Natural killer cell (primary cell): ENCODE measurements at regions not wholly inside any gene's neighbourhood (a gene's known extent, or its start where the extent isn't known, plus 50 kb on each side); places are given as distances from the start of the nearest gene placed in this dataset.

ENCODE experiments used
- ATAC-seq, 3 donors: fragments of 150-1000 bp in 2 of 3; fragments of 200-7000 bp in 1 of 3; cut with Tn5 transposase; 1 replicate in 1 of 3; 2 replicates in 2 of 3; pipeline ENCODE4 v1.10.0; 2021; ENCODE audit warnings: mild to moderate bottlenecking in 2 of 3, moderate library complexity in 2 of 3
- DNase-seq, 2 donors: peaks; one replicate each; pipeline versions ENCODE4 v3.0.0 to v3.0.0-alpha.2; 2013 to 2021; ENCODE audit warnings: mixed read lengths in 1 of 2
- H3K27ac ChIP-seq: one replicate; pipeline ENCODE4 v1.5.1; 2013; ENCODE audit warnings: mild to moderate bottlenecking, low read length
- H3K27me3 ChIP-seq: one replicate; pipeline ENCODE4 v1.6.1; 2013; ENCODE audit warnings: low read length; ENCODE audit not compliant: control insufficient read depth, insufficient read depth
- H3K36me3 ChIP-seq: one replicate; pipeline ENCODE4 v1.6.1; 2013; ENCODE audit warnings: low read length; ENCODE audit not compliant: control insufficient read depth, insufficient read depth
- H3K4me1 ChIP-seq: one replicate; pipeline ENCODE4 v1.6.1; 2013; ENCODE audit warnings: low read length; ENCODE audit not compliant: control insufficient read depth, insufficient read depth
- H3K4me3 ChIP-seq: one replicate; pipeline ENCODE4 v1.5.1; 2013; ENCODE audit warnings: low read length
- H3K9me3 ChIP-seq: one replicate; pipeline ENCODE4 v1.6.1; 2013; ENCODE audit warnings: low read length; ENCODE audit not compliant: control insufficient read depth, insufficient read depth
- H3K27ac Mint-ChIP-seq, 2 donors: one replicate each; pipeline ENCODE4 v1.8.0; 2022; ENCODE audit warnings: mild to moderate bottlenecking in 2 of 2, mixed read lengths in 2 of 2, moderate library complexity in 1 of 2
- H3K27me3 Mint-ChIP-seq, 2 donors: one replicate each; pipeline ENCODE4 v1.8.0; 2022; ENCODE audit warnings: low read depth in 2 of 2, mixed read lengths in 2 of 2
- H3K36me3 Mint-ChIP-seq: one replicate; pipeline ENCODE4 v1.8.0; 2022; ENCODE audit warnings: mixed read lengths
- H3K4me1 Mint-ChIP-seq, 2 donors: one replicate each; pipeline ENCODE4 v1.8.0; 2022; ENCODE audit warnings: mixed read lengths in 2 of 2
- H3K4me3 Mint-ChIP-seq: one replicate; pipeline ENCODE4 v1.8.0; 2022; ENCODE audit warnings: mild to moderate bottlenecking, moderate library complexity, mixed read lengths
- H3K9me3 Mint-ChIP-seq, 2 donors: one replicate each; pipeline ENCODE4 v1.8.0; 2022; ENCODE audit warnings: mixed read lengths in 2 of 2
- CTCF ChIP-seq: fragments of 200-600 bp; IDR thresholded peaks from one replicate; pipeline ENCODE4 v1.8.0; 2022; ENCODE audit warnings: antibody characterized with exemption
- WGBS: methylation state at CpG from one replicate; pipeline ENCODE4 v1.1.7; 2013; ENCODE audit warnings: missing lambda C conversion rate; ENCODE audit not compliant: insufficient coverage; 5-methylcytosine and 5-hydroxymethylcytosine counted together
- intact Hi-C: fragments of 100-400 bp; cut with micrococcal nuclease; formaldehyde crosslinking; loops from one replicate; pipeline ENCODE4 v1.14.2; 2022

GRCh38 chr1:10904396-10905358 is 107.8 kb upstream of the TARDBP start:
- Histone ChIP-seq H3K4me1 (peaks cover 40% of the 10 kb centered on the region), H3K27ac (peak overlapping the region; percentile 65), H3K4me3 (no peak overlapping the region), H3K9me3 (no peaks in the 10 kb centered on the region), H3K36me3 (no peaks in the 10 kb centered on the region), H3K27me3 (no peaks in the 10 kb centered on the region)
- Mint-ChIP-seq H3K9me3 (no peaks in the 10 kb centered on the region), H3K4me1 (peaks cover 15 to 35% of the 10 kb centered on the region in 2 donors), H3K27ac (peak overlapping the region; percentile 75 to 86), H3K27me3 (no peaks in the 10 kb centered on the region), H3K36me3 (no peaks in the 10 kb centered on the region), H3K4me3 (peak overlapping the region; percentile 83)
- DNase-seq (peak; percentile 34 to 58), ATAC-seq (peak; percentile 42 to 65 (median 59))
- intact Hi-C loops = no loop called here
- no peak for TF ChIP-seq CTCF
- WGBS = 25% methylated on average over 21 of the region's 23 CpGs

- H3K4me1 ChIP-seq = peaks cover 53% of the 10 kb centered on the region
- intact Hi-C loops = no loop called here
- peak overlapping the region; percentile 59 to 75 for H3K27ac Mint-ChIP-seq
- H3K4me3 ChIP-seq = no peak overlapping the region
- H3K27me3 Mint-ChIP-seq = no peaks in the 10 kb centered on the region
- H3K4me1 Mint-ChIP-seq = peaks cover 15 to 38% of the 10 kb centered on the region in 2 donors
- no peaks in the 10 kb centered on the region for H3K27me3 ChIP-seq
- H3K27ac ChIP-seq = no peak overlapping the region
- 43% methylated on average over 16 of the region's 16 CpGs for WGBS
- no peak for TF ChIP-seq CTCF
- no peaks in the 10 kb centered on the region for H3K36me3 ChIP-seq
- H3K4me3 Mint-ChIP-seq = no peak overlapping the region
- no peaks in the 10 kb centered on the region for H3K9me3 ChIP-seq
- no peaks in the 10 kb centered on the region for H3K9me3 Mint-ChIP-seq
- no peak for DNase-seq
- no peaks in the 10 kb centered on the region for H3K36me3 Mint-ChIP-seq
- ATAC-seq = no peak
Observed at GRCh38 chr1:10905841-10906655, 106.4 kb upstream of the TARDBP start.

GRCh38 chr1:10906866-10907519 is 105.5 kb upstream of the TARDBP start:
- DNase-seq (no peak), ATAC-seq (no peak)
- peak overlapping the region in 1 of 2 donors; percentile 59 for H3K27ac Mint-ChIP-seq
- TF ChIP-seq CTCF = no peak
- H3K27me3 ChIP-seq = no peaks in the 10 kb centered on the region
- no peak overlapping the region for H3K4me3 Mint-ChIP-seq
- no peak overlapping the region for H3K4me3 ChIP-seq
- peaks cover 57% of the 10 kb centered on the region for H3K4me1 ChIP-seq
- H3K27me3 Mint-ChIP-seq = no peaks in the 10 kb centered on the region
- WGBS = 84% methylated on average over 14 of the region's 14 CpGs
- H3K36me3 Mint-ChIP-seq = no peaks in the 10 kb centered on the region
- H3K27ac ChIP-seq = no peak overlapping the region
- no peaks in the 10 kb centered on the region for H3K9me3 ChIP-seq
- peaks cover 15 to 40% of the 10 kb centered on the region in 2 donors for H3K4me1 Mint-ChIP-seq
- intact Hi-C loops = no loop called here
- no peaks in the 10 kb centered on the region for H3K9me3 Mint-ChIP-seq
- no peaks in the 10 kb centered on the region for H3K36me3 ChIP-seq
